SK-N-SH (cell line): ENCODE measurements at regions not wholly inside any gene's neighbourhood (a gene's known extent, or its start where the extent isn't known, plus 50 kb on each side); places are given as distances from the start of the nearest gene placed in this dataset.

Source experiments
- FOXJ3 ChIP-seq: sonication (generic); formaldehyde crosslinking; IDR thresholded peaks from 2 replicates; pipeline ENCODE4 v1.5.1; 2020; ENCODE audit warnings: mild to moderate bottlenecking, missing genetic modification reagents
- JUND ChIP-seq: IDR thresholded peaks from 2 replicates; pipeline ENCODE4 v1.4.0; 2012
- MXI1 ChIP-seq: IDR thresholded peaks from 2 replicates; pipeline ENCODE4 v1.6.1; 2012; ENCODE audit warnings: mild to moderate bottlenecking, low read depth, low read length, improper control_type of control experiment
- TAF1 ChIP-seq: IDR thresholded peaks from 2 replicates; pipeline ENCODE4 v1.6.1; 2012; ENCODE audit warnings: low read depth, mild to moderate bottlenecking, low read length, moderate library complexity, borderline replicate concordance
- TF ChIP-seq, protein P1 (sequence below): fragments of 200-600 bp; sonication (generic); IDR thresholded peaks from 2 replicates; pipeline ENCODE4 v1.6.1; 2017; ENCODE audit warnings: antibody characterized with exemption, mild to moderate bottlenecking, moderate library complexity
- TF ChIP-seq, protein P2 (sequence below): fragments of 150-350 bp; IDR thresholded peaks from 2 replicates; pipeline ENCODE4 v1.6.1; 2017; ENCODE audit warnings: antibody characterized with exemption, low read length, low read depth, borderline replicate concordance

DNA sequence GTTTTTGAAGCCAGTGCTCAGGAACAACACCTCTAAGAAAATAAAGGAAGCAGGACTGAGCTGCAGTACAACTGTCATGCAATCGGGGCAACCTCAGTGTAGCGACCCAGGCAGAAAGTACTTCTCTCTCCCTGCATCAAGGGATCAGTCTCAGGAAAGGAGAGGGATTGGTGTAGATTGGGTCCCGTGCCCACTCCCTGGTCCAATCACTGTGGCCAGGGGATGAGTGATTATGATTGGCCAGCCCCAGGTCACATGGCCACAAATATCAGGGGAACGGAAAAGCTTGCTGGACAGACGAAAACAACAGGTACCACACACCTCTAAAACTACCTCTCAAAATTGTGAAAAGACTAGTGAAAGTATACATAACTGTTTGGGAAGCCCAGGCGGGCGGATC is 136.2 kb upstream of the F3 start:
- TF ChIP-seq, protein P1, sequence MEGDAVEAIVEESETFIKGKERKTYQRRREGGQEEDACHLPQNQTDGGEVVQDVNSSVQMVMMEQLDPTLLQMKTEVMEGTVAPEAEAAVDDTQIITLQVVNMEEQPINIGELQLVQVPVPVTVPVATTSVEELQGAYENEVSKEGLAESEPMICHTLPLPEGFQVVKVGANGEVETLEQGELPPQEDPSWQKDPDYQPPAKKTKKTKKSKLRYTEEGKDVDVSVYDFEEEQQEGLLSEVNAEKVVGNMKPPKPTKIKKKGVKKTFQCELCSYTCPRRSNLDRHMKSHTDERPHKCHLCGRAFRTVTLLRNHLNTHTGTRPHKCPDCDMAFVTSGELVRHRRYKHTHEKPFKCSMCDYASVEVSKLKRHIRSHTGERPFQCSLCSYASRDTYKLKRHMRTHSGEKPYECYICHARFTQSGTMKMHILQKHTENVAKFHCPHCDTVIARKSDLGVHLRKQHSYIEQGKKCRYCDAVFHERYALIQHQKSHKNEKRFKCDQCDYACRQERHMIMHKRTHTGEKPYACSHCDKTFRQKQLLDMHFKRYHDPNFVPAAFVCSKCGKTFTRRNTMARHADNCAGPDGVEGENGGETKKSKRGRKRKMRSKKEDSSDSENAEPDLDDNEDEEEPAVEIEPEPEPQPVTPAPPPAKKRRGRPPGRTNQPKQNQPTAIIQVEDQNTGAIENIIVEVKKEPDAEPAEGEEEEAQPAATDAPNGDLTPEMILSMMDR, result no peak
- TF ChIP-seq TAF1 (no peak), MXI1 (no peak), JUND (no peak), FOXJ3 (CRISPR knock-in tag) (no peak)
- TF ChIP-seq, protein P2, sequence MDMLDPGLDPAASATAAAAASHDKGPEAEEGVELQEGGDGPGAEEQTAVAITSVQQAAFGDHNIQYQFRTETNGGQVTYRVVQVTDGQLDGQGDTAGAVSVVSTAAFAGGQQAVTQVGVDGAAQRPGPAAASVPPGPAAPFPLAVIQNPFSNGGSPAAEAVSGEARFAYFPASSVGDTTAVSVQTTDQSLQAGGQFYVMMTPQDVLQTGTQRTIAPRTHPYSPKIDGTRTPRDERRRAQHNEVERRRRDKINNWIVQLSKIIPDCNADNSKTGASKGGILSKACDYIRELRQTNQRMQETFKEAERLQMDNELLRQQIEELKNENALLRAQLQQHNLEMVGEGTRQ, result no peak
